NCI-H2107 treated with DMSO at 0.1 percent for 48 hours (cell line): ENCODE measurements at regions not wholly inside any gene's neighbourhood (a gene's known extent, or its start where the extent isn't known, plus 50 kb on each side); places are given as distances from the start of the nearest gene placed in this dataset.
"Not testable (repeated sequence)": the region's sequence is repeated elsewhere in the genome, so short reads cannot be mapped to it uniquely, and the experiment has no call there.

Source experiments
- DNase-seq: peaks from one replicate; lab custom pipeline; 2025; ENCODE audit not compliant: unreplicated experiment; lab: John Stamatoyannopoulos, UW

DNA sequence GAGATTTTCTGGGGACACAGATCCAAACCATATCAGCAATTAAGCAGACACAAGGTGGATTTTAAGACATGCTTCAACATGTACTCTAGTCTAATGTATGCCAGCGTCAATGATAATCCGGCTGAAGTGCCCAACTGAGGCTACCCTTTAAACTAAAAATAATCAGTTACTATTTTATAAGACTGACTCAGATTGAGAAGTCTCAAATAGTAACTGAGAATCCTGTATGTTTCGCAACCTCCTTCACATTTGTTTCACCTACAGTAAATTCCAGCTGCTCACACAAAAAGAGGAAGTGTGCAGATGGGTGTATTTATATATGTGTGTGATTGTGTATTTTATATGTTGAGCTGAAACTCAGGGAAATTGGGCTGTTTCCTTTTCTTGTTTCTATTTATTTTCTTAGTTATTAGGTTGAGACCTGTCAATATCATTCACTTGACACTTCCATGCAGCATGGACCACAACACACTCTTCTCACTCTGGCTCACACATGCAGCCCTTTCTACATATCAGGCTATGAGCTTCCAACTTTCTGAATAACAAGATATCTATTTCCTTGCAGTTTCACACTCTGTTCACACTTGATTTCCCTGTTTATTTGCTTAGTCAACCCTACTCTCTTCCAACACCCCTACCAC is 1224.9 kb upstream of the TMEM132C start:
- DNase-seq = no peak

DNA sequence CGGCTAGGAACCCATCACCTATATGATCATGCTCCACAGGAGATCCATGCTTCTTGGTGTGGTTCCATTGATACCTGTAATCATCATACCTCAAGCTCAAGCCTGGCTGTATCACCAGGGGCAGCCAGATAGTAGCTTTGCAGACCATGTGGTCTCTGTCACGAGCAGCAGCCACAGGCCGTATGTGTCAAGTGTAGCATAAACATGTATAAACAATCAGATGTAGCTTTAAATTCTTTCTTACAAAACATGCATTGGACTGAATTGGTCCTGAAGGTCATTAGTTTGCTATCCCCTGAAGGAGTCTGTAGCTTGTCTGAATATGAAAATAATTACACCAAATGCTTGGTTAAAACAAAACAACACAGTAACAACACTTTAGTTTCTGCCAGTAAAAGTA is 1223.2 kb upstream of the TMEM132C start:
- no peak for DNase-seq

DNA sequence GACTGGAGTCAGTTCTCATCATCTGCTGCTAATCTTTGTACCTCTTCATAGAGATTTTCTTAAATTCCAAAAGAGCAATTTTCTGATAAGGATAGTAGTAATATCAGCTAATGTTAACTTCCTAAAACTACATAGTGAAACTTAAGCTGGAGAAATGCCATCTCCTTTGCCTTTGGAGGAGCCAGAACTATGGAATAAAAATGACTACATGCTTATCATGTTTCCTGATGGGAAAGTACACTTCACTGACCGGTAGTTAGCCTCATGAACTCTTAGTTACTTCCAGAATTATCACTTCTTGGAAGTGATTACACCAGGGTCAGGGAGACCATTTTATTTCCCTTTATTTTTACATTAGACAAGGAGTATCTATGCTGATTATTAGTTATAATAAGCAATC is 1222.1 kb upstream of the TMEM132C start:
- no peak for DNase-seq

DNA sequence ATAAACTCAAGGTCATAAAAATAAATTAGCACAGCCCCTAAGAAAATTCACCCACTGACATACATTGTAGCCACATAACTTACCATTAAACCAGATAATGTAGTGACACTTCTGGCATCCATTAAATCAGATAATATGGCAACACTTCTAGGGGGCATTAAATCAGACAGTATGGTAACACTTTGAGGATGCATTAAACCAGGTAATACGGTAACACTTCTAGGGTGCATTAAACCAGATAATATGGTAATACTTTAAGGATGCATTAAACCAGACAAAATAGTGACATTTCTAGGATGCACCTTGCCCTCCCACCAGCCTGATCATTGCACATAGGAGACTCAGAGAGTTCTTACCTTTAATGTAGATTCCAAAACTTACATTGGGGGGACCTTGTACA is 1220.5 kb upstream of the TMEM132C start:
- DNase-seq = no peak

DNA sequence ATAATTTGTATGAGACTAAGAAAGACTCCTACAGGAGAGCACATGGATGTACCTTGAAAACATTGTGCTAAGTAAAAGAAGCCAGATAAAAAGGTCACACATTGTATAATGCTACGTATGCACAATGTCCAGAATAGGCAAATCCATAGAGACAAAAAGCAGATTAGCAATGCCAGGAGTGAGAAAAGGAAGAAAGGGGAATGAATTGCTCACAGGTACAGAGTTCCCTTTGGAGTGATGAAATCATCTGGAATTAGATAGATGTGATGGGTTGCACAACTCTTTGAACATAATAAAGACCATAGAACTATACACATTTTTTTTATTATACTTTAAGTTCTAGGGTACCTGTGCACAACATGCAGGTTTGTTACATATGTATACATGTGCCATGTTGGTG is 1218.9 kb upstream of the TMEM132C start:
- DNase-seq = no peak

DNA sequence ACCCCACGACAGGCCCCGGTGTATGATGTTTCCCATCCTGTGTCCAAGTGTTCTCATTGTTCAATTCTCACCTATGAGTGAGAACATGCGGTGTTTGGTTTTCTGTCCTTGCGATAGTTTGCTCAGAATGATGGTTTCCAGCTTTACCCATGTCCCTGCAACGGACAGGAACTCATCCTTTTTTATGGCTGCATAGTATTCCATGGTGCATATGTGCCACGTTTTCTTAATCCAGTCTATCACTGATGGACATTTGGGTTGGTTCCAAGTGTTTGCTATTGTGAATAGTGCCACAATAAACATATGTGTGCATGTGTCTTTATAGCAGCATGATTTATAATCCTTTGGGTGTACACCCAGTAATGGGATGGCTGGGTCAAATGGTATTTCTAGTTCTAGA is 1218.4 kb upstream of the TMEM132C start:
- DNase-seq = not testable (repeated sequence)

DNA sequence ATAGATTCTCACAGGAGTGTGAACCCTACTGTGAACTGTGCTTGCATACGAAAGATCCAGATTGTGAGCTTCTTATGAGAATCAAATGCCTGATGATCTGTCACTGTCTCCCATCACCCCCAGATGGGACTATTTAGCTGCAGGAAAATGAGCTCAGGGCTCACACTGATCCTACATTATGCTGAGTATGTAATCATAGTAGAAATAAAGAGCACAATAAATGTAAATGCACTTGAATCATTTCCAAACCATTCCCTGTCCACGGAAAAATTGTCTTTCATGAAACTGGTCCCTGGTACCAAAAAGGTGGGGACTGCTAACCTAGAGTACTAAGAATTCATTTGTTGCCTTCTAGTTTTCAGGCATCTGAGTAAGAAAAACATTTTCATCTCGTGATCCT is 1215.8 kb upstream of the TMEM132C start:
- no peak for DNase-seq

DNA sequence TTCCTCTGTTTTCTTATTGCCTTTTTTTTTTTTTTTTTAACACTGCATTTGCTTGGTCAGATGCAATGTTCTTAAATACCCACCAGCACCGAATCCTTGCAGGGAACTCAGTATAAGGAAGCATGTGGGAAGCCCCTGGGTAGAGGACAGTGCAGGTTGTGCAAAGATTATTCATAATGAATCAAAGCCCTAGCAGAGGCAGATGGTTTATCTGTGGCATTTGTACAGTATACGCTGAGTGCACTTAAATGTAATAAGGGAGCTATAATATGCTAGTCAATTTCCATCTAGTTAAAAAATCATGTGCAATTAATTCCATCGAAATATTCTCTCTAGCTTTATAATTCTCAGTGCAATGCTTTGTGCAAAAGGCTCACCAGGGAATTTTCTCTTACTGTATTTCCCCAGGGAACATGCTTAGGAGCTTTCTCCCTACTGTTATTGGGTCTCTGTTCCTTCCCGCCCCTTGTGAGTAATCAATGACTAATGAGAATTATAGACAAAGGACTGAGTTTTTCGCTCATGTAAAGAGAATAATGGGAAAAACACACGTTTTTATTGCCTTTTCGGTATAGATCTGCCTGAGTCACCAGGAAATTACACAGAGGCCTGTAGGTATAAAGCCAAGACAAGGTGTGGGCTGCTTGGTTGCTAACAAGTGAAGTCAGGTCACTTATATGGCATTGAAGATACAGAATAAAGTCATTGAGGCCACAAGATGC is 1214.3 kb upstream of the TMEM132C start:
- DNase-seq = no peak

DNA sequence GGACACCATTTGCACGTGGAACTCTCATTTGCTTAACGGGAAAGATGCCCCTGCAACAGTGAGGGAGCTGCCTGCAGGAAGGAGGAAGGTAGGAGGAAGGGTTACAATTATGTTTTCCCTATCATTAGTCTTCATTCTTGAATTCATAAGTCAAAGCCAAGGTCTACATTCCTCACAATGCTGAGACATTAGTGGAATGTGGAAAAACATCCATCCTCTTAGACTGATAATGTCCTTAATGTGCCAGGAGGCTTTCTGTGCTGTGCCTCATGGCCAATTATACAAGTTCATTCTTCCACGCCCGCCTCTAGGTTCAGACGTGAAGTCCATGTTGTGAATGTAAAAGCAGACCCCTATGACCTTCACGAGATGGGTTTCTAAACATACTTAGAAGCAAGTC is 1212.4 kb upstream of the TMEM132C start:
- DNase-seq = no peak

DNA sequence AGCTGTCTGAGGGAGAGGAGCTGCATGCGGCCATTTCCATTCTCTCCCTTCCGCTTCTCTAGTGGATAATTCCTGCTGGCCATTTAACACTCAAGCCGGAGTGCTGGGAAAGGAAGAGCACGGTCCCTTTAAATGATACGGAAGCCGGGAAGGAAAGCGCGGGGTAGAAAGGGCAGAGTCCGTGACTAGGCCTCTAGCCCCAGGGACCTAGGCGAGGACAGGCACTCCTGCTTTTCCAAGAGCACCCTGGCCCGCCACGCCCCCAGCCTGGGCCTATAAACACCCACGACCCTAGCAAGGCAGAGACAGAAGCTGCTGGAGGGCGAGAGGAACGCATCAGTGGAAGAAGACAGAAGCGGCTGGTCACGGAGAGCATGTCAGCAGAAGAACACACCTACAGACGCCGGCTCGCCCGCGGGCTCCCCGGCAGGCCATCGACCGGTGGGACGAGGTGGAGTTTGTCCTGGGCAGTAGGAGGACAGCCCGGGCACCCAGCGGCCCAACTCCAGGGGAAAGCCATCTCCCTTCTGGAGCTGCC is 1206.6 kb upstream of the TMEM132C start:
- no peak for DNase-seq

DNA sequence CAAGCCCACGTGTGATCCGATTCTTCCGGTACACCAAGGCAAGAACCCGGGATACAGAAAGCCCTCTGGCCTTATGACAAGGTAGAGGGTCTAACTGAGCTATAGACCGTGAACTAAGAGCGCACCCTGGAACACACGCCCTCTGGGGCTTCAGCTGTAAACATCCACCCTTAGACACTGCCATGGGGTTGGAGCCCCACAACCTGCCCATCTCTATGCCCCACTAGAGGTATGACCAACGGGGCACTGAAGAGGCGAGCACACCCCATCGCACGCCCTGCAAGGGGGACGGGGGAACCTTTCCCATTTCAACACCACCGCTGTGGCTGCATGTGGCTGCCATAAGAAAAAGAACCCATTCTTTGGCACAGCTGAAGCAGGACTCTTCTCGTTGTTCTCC is 1206.0 kb upstream of the TMEM132C start:
- no peak for DNase-seq

DNA sequence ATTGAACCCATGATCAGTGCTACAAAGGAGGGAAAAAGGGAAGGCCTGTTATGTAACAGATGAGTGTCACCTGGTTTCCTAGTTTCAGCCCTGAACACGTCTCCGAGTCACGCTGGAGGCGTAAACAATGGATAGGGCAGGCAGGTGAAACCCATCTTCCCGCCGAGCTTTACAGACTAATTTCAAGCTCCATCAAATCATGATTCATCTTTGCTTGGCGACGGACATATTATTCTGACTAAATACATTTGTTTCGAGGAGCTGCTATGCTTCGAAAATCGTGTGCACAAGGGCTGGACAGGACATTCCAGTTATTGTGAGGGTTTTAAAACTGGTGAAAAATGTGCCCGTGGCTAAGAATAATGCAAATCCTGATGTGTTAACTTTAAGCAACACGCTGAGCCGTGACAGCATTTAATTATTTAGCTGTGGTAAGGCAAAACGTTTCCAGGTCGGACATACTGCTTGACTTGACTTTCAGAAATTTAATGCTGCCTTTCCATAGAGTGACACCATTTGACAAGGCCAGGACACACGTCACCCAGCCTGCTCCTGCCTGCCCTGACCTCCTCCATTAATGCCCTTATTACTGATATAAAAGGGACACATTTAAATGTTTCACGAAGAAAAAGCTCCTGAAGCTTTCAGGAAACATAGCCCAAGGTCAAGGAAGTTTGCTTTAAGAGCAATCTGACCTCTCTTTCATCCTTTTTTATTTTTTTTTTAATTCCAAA is 1203.5 kb upstream of the TMEM132C start:
- DNase-seq = no peak

DNA sequence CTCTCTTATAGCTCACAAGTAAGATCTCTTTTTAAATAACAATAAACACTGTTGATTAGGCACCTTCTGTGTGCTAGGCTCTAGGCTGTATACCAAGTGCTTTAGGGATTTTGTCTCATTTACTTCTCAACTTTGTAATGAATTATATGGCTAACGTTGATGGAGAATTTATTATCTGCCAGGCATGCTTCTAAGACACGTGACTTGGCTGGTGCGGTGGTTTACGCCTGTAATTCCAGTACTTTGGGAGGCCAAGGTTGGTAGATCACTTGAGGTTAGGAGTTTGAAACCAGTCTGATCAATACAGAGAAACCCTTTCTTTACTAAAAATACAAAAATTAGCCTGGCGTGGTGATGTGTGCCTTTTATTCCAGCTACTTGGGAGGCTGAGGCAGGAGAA is 1202.8 kb upstream of the TMEM132C start:
- DNase-seq = no peak

DNA sequence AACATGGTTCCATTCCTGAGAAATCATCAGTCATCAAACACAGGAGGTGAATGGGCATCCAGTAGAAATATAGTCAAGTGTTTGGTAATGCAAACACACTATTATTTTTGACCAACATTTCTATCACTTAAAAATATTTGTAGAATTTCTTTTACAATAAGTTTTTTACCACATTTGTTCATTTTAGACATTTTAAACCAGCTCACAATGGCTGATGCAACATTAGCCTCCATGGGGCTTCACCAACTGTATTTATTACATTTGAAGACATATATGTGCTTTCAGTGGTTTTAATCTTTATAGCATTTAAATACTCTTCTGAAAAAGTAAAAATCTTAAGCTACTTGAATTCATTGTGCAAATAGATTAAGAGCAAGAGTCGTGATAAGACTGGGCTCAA is 1201.4 kb upstream of the TMEM132C start:
- no peak for DNase-seq

DNA sequence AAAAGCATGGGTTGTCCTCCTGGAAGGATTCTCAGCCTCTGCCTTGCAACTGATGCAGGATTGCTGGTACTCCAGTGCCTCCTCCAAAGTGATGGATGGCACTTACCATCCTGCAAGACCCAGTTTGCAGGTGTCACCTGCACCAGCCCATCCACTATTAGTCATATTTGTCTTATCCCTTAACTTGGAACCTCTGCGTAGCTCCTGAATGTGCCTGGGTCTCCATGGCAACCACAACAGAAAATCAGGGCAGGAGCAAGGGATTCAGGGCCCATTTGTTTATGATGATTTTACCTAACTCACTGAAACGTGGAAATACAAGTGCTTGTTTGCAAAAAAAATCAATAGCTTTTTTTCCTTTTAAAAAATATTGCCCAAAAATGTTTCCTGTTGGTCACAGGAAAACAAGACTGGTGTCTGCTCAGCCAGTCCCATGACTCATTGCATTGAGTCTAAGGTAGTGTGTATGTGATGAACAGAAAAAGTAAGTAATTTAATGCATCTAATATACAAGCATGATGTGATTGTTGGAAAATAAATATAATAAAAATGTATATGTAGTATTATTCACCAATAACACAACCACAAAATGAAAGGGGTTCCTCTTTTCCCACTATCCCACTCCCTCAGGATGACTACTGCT is 1196.3 kb upstream of the TMEM132C start:
- DNase-seq = no peak

DNA sequence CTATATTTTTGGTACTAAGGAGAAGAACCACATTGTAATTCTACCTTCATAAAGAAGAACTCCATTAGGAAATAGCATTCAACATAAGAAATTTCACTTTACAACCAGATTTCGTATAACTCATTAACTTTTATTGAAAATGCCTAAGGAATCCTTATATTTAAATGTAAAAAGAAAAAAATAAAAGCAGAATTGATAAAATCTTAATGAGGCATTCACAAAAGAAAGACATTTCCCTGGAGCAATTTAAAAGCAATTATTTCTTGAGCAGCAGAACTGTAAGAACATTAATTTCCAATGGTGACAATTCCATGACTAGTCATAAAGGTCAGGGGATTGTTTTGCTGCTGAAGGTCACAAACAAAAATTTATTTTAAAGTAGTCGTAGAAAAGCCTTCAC is 1192.8 kb upstream of the TMEM132C start:
- no peak for DNase-seq

DNA sequence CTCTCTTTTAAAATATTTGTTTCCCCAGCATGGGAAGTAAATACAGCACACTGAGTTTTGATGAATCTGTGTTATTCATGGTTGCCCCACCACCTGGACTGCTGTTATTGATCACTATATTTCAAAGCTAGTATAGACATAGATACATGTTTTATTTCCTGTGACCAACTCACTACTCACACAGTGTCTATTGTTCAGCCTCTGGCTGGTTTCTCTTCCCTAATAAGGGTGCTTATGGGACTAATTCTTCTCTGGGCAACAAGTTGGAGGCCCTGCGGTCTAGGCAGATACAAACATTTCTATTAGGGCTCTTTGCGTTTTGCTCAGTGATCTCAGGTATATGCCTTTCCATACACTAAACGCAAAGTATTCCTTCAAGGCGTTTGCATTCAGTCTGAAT is 1191.0 kb upstream of the TMEM132C start:
- DNase-seq = no peak

DNA sequence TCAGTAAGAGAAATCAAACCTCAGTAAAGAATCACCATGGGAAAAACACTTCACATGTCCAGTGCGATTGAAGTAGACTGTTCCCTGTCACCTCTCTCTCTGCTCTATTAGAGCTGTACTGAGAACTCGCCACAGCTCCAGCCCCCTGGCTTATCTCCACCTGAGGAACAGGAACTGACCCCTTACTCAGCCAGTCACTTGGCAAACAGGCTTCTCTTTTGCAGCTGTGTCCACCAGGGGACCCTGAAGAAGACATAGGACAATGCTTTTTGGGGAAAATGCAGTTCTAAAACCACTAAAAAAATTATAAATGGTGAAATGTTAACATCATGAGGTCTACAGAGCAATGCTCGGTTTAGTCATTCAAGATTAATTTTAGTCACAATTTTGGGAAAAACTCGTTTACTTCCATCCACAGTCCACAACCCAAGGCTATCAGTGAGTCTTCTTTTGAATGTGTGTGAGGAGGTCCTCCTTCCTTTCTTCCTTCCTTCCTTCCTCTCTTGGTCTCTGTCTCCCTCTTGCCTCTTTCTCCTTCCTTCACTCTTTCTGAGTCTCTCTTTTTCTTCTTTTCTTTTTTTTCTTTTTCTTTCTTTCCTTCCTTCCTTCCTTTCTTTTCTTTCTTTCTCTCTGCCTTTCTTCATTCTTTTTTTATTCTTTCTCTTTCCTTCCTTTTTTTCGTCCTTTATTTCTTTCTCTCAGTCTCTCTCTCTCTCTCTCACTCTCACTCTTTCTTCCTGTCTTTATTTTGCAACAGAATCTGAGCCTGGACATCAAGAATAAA is 1189.5 kb upstream of the TMEM132C start:
- no peak for DNase-seq

DNA sequence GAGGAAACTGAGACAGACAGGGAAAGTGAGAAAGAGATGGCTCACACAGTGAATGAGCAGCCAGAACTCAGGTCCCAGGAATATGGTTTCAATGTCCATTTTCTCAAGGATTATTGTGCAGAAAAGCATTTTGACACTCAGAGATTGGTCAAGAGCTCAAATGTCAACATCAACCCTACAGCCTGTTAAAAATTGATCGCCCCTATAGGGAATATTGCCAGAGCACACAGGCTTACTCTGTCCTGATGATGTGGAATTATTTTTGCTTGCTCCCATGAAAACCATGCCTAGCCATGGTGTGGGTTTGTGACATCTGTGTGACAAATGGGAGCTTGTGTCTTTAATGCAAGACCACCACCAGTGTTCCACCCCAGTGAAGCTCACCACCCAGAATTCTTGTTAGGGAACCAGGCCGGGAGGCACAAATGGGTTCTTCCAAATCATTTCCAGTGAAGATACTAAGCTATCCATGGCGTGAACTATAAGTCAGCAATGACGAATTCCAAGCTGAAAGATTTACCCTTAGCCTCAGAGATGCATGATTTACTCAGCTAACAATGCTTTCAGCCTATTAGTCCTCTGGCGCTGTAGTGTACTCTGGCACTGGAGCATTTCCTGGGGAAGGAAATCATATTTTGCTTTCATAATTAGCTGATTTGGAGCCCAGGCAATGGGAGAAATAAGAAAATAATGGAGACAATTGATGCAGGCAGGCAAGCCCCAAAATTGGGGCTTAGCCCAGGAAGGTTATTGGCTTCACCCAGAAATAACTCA is 1188.2 kb upstream of the TMEM132C start:
- no peak for DNase-seq

DNA sequence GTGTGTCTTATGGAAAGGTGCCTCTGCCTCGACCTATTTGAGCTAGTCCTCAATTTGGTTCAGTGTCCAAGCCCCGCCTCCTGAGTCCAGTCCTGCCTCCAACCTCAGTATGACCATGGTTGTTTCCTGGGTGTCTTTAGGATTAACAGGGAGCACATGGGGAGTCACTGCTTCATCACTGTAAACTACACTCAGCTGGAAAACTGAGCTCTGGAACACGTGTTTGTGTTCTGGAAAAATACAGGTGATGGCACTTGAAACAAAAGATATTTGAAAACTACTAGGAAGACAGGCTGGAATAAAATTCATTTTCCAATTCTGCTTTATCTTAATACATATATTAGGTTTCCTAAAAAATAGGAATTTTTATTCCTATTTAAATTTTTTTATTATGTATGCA is 1187.3 kb upstream of the TMEM132C start:
- DNase-seq = no peak
